ENCODE measurements at regions not wholly inside any gene's neighbourhood (a gene's known extent, or its start where the extent isn't known, plus 50 kb on each side); places are given as distances from the start of the nearest gene placed in this dataset.
"Not testable (repeated sequence)": the region's sequence is repeated elsewhere in the genome, so short reads cannot be mapped to it uniquely, and the experiment has no call there.

- DNase-seq (ENCODE audit: extremely low spot score in 2 of 2); H3K36me3 ChIP-seq; H3K9me3 ChIP-seq; H3K4me3 ChIP-seq; intact Hi-C loops (cut with DNase I); H3K4me1 ChIP-seq; H3K27ac ChIP-seq; H3K27me3 ChIP-seq: not testable (repeated sequence)
These were observed 269.9 kb downstream of the CNTNAP3 start for GRCh38 chr9:39018107-39018506.

- H3K36me3 ChIP-seq; DNase-seq (ENCODE audit: extremely low spot score in 2 of 2); H3K4me1 ChIP-seq; H3K27ac ChIP-seq; H3K27me3 ChIP-seq; H3K4me3 ChIP-seq; intact Hi-C loops (cut with DNase I); H3K9me3 ChIP-seq: not testable (repeated sequence)
These were observed 272.8 kb downstream of the CNTNAP3 start for GRCh38 chr9:39015178-39015577.

DNA sequence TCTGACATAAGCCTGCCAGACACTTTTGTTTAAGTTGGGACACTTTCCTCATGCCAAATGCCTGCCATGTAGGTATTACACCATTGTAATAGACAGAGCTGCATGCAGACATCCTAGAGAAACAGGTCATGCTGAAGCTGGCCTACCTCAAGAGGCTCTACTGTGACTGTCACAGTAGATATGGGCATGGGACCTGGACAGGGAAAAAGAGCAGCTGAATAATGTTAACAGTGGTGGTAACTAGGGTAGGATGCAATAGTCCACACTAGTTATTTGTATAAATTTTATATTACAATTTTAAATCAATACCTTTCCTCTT, 273.2 kb downstream of the CNTNAP3 start:
- H3K27me3 ChIP-seq; DNase-seq (ENCODE audit: extremely low spot score in 2 of 2); H3K4me1 ChIP-seq; H3K36me3 ChIP-seq; intact Hi-C loops (cut with DNase I); H3K4me3 ChIP-seq; H3K27ac ChIP-seq; H3K9me3 ChIP-seq: not testable (repeated sequence)

GRCh38 chr9:39014096-39014804, 273.7 kb downstream of the CNTNAP3 start:
- H3K27me3 ChIP-seq; H3K4me3 ChIP-seq; DNase-seq (ENCODE audit: extremely low spot score in 2 of 2); H3K27ac ChIP-seq; H3K4me1 ChIP-seq; H3K36me3 ChIP-seq; H3K9me3 ChIP-seq; intact Hi-C loops (cut with DNase I): not testable (repeated sequence)

DNA sequence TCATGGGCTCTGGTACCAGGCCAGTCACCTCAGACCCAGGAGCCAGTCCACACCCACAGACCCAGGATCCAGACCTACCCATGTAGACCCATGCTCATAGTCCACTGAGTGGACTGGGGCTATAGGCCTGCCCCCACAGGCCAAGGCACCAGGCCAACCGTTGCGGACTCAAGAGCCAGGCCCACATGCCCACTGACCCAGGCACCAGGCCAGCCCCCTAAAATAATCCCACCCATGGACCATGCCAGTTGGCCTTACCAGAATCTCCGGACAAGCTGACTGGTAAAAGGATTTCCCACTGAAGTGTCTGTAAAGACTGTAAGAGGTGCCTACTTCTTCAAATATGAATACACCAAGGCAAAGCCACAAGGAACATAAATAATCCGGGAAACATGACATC, 278.2 kb downstream of the CNTNAP3 start:
- H3K36me3 ChIP-seq; DNase-seq (ENCODE audit: extremely low spot score in 2 of 2); H3K27ac ChIP-seq; H3K4me3 ChIP-seq; intact Hi-C loops (cut with DNase I); H3K27me3 ChIP-seq; H3K9me3 ChIP-seq; H3K4me1 ChIP-seq: not testable (repeated sequence)

DNA sequence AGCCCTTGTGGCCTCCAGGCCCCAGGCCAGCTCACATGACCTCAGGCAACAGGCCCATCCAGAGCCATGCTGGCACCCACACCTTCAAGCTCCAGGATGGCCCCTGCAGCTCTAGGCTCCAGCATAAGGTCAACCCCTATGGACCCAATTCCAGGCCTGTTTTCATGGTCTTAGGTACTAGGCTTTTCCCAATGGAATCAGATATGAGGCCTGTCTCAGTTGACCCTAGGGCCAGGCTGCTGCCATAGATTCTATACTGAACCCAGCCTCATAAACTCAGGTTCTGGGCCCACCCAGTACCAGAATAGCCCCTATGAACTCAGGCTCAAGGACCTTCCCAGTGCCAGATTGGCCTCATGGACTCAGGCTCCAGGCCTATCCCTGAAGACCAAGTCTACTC, 278.6 kb downstream of the CNTNAP3 start:
- DNase-seq (ENCODE audit: extremely low spot score in 2 of 2); intact Hi-C loops (cut with DNase I); H3K4me1 ChIP-seq; H3K27ac ChIP-seq; H3K27me3 ChIP-seq; H3K36me3 ChIP-seq; H3K9me3 ChIP-seq; H3K4me3 ChIP-seq: not testable (repeated sequence)

- H3K36me3 ChIP-seq; H3K27ac ChIP-seq; H3K27me3 ChIP-seq; H3K4me1 ChIP-seq; DNase-seq (ENCODE audit: extremely low spot score in 2 of 2); H3K9me3 ChIP-seq; H3K4me3 ChIP-seq; intact Hi-C loops (cut with DNase I): not testable (repeated sequence)
These were observed 279.1 kb downstream of the CNTNAP3 start for GRCh38 chr9:39008907-39009306.

GRCh38 chr9:39005736-39006135, 282.2 kb downstream of the CNTNAP3 start:
- H3K9me3 ChIP-seq; H3K4me1 ChIP-seq; H3K36me3 ChIP-seq; H3K27ac ChIP-seq; intact Hi-C loops (cut with DNase I); H3K27me3 ChIP-seq; DNase-seq (ENCODE audit: extremely low spot score in 2 of 2); H3K4me3 ChIP-seq: not testable (repeated sequence)

DNA sequence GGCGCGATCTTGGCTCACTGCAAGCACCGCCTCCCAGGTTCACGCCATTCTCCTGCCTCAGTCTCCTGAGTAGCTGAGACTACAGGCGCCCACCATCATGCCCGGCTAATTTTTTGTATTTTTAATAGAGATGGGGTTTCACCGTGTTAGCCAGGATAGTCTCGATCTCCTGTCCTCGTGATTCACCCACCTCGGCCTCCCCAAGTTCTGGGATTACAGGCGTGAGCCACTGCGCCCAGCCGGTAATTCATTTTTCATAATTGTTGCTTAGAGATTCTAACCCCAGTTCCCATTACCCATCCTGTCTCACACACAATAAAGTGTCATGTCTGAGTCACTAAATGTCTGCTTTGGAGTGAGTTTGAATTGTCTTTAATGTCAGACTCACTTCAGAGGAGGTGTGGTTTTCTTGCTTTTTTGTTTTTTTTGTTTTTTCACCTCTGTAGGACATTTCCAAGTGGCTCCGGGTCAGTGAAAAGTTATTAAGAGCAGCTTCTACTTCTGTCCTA, 281.2 kb upstream of the FAM240B start:
- H3K4me1 ChIP-seq; intact Hi-C loops (cut with DNase I); H3K27ac ChIP-seq; DNase-seq (ENCODE audit: extremely low spot score in 2 of 2); H3K36me3 ChIP-seq; H3K4me3 ChIP-seq; H3K9me3 ChIP-seq; H3K27me3 ChIP-seq: not testable (repeated sequence)

DNA sequence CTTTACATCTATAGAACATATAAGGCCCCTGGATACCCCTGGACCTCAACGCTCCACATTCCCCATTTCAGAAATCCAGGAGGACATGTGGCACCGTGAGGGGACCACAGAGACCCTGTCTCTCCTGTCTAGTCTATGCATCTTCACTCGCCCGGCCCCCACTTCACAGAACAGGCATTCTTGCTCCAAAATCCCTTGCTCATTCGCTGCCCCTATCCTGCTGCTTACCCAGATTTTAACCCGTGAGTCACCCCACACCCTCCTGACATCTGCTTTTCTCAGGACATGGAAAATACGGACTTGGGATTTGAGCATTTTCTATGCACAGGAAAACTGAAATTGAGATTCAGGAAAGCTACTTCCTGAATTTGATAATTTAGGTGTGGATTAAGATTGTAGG, 279.3 kb upstream of the FAM240B start:
- H3K4me1 ChIP-seq; H3K27me3 ChIP-seq; H3K4me3 ChIP-seq; H3K27ac ChIP-seq; intact Hi-C loops (cut with DNase I); DNase-seq (ENCODE audit: extremely low spot score in 2 of 2); H3K9me3 ChIP-seq; H3K36me3 ChIP-seq: not testable (repeated sequence)

DNA sequence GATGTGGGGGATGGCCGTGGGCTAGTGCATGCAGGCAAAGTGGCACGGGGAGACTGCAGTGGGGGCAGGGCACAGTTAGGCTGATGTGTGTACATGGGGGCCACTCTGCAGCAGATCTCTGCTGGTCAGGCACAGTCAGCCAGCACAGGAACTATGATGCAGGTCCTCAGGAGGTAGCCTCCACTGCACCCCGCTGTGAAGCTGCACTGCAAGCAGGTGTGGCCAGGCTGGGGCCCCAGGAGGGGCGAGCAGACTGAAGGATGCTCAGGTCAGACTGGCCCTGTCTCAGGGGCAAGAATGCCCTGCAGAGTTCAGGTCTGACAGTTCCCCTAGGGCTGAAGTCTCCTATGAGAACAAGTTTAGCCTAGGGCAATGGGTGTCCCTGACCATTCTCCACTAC, 273.8 kb upstream of the FAM240B start:
- H3K27me3 ChIP-seq; intact Hi-C loops (cut with DNase I); H3K27ac ChIP-seq; H3K36me3 ChIP-seq; H3K9me3 ChIP-seq; H3K4me3 ChIP-seq; DNase-seq (ENCODE audit: extremely low spot score in 2 of 2); H3K4me1 ChIP-seq: not testable (repeated sequence)

GRCh38 chr9:38993156-38993555, 273.2 kb upstream of the FAM240B start:
- H3K27ac ChIP-seq; H3K4me1 ChIP-seq; DNase-seq (ENCODE audit: extremely low spot score in 2 of 2); H3K36me3 ChIP-seq; H3K4me3 ChIP-seq; H3K27me3 ChIP-seq; H3K9me3 ChIP-seq; intact Hi-C loops (cut with DNase I): not testable (repeated sequence)

GRCh38 chr9:38978734-38979133, 258.8 kb upstream of the FAM240B start:
- H3K27me3 ChIP-seq; H3K9me3 ChIP-seq; H3K27ac ChIP-seq; DNase-seq (ENCODE audit: extremely low spot score in 2 of 2); H3K4me3 ChIP-seq; H3K36me3 ChIP-seq; intact Hi-C loops (cut with DNase I); H3K4me1 ChIP-seq: not testable (repeated sequence)

DNA sequence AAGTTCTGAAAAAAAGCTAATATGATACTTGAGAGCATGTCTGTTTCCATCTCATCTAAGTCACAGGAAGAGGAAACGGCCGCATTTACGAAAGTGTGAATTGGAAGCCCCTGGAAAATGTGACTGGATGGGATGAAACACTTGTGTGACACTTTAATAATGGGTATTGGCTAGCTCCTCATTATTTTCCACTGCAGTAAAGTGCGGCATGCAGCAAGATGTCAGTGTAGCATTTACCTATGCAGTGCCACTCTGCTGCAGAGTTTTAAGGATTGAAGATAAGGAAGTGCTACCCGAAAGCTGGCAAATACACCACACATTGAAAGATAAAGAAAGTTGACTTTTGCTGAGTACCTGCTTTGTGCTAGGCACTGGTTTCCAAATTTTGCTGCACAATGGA, 249.5 kb upstream of the FAM240B start:
- H3K4me1 ChIP-seq; H3K36me3 ChIP-seq; intact Hi-C loops (cut with DNase I); H3K4me3 ChIP-seq; DNase-seq (ENCODE audit: extremely low spot score in 2 of 2); H3K9me3 ChIP-seq; H3K27ac ChIP-seq; H3K27me3 ChIP-seq: not testable (repeated sequence)

Data from vagina (tissue), 2 donors.